NB4 (cell line): ENCODE measurements at regions not wholly inside any gene's neighbourhood (a gene's known extent, or its start where the extent isn't known, plus 50 kb on each side); places are given as distances from the start of the nearest gene placed in this dataset.

Source experiments
- POLR2A ChIP-seq: IDR thresholded peaks from 2 replicates; pipeline ENCODE4 v1.6.1; 2011; ENCODE audit warnings: mild to moderate bottlenecking; ENCODE audit not compliant: insufficient read length; ENCODE audit errors: extremely low read depth
- TF ChIP-seq, protein P1 (sequence below): IDR thresholded peaks from one replicate; pipeline ENCODE4 v1.5.1; 2012; ENCODE audit warnings: low read depth, low read length

DNA sequence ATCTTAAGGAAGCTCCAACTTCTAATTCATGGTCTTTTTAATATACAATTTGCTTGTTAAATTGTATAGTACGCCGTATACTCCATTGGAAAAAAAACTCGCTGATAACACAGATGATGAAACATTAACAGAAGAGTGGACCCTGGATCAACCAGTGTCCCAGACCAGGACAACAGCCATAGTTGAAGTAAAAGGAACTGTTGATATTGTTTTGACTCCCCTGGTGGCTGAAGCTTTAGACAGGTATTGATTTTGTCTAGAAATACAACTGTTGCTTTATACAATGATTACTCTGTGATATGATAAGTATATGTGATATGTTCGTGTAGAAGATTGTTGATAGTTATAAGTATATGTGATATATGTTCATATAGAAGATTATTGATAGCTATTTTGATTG lies 91.7 kb downstream of the BLTP1 start:
- TF ChIP-seq, protein P1, sequence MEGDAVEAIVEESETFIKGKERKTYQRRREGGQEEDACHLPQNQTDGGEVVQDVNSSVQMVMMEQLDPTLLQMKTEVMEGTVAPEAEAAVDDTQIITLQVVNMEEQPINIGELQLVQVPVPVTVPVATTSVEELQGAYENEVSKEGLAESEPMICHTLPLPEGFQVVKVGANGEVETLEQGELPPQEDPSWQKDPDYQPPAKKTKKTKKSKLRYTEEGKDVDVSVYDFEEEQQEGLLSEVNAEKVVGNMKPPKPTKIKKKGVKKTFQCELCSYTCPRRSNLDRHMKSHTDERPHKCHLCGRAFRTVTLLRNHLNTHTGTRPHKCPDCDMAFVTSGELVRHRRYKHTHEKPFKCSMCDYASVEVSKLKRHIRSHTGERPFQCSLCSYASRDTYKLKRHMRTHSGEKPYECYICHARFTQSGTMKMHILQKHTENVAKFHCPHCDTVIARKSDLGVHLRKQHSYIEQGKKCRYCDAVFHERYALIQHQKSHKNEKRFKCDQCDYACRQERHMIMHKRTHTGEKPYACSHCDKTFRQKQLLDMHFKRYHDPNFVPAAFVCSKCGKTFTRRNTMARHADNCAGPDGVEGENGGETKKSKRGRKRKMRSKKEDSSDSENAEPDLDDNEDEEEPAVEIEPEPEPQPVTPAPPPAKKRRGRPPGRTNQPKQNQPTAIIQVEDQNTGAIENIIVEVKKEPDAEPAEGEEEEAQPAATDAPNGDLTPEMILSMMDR, result no peak
- no peak for TF ChIP-seq POLR2A
